NCI-H748 (cell line): ENCODE measurements at regions not wholly inside any gene's neighbourhood (a gene's known extent, or its start where the extent isn't known, plus 50 kb on each side); places are given as distances from the start of the nearest gene placed in this dataset.
"Not testable (repeated sequence)": the region's sequence is repeated elsewhere in the genome, so short reads cannot be mapped to it uniquely, and the experiment has no call there.

Experiments
- DNase-seq: peaks from one replicate; lab custom pipeline; 2025; ENCODE audit not compliant: unreplicated experiment; lab: John Stamatoyannopoulos, UW

DNA sequence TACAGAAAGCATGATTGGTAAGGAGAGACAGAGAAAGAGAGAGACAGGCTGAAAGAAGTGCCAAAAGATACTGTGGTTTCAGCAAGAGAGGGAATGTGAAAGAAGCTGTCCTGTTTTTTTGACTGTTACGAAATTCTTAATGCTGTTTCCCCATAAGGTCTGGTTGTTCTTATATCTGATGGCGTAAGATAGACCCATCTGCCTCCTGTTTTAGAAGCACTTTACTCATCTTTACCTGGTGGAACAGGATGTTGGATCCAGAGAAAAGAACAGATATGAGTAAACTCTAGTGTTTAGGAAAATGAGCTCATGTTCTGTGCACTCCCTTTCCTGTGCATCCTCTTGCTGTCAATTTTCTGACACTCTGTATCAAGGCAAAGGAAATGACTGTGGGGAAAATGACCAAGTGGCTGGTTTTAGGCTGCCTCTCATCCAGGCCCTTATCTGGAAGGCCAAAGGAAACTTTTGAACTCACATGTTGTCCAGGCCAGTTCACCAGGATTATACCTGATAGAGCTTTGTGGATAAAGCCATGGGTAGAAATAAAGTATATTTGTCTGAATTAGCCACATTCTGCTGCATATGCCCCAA is 311.7 kb upstream of the HTR2C start:
- DNase-seq = no peak

DNA sequence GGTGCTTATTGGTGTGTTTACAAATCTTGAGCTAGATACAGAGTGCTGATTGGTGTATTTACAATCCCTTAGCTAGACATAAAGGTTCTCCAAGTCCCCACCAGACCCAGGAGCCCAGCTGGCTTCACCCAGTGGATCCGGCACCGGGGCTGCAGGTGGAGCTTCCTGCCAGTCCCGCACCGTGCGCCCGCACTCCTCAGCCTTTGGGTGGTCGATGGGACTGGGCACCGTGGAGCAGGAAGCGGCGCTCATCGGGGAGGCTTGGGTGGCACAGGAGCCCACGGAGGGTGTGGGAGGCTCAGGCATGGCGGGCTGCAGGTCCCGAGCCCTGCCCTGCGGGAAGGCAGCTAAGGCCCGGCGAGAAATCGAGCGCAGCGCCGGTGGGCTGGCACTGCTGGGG is 313.5 kb upstream of the HTR2C start:
- not testable (repeated sequence) for DNase-seq

DNA sequence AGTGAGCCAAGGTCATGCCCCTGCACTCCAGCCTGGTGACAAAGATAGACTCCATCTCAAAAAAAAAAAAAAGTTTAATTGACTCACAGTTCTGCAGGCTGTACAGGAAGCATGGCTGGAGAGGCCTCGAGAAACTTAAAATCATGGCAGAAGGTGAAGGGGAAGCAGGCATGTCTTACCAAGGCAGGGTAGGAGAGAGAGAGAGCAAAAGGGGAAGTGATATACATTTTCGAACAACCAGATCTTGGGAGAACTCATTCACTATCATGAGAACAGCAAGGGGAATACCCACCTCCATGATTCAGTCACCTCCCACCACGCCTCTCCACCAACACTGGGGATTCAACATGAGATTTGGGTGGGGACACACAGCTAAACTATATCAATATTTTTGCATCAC is 315.2 kb upstream of the HTR2C start:
- DNase-seq = no peak

DNA sequence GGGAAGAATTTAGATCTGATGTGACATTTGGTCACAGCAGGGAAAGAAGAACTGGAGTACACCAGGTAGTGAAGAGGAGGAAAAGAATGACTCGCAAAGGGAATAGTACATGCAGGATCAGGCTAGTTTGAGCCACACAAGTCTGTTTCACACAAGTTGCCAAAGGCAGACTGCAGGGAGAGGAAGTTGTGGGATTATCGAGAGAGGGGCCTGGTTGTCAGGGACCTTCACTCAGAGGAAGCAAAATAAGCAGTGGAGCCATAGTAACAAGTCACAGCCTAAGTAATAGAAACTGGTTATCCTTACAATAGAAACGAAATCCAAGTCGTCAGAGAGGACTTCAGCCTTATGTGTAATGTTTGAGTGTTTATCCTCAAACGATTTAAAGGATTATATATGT is 316.7 kb upstream of the HTR2C start:
- no peak for DNase-seq

DNA sequence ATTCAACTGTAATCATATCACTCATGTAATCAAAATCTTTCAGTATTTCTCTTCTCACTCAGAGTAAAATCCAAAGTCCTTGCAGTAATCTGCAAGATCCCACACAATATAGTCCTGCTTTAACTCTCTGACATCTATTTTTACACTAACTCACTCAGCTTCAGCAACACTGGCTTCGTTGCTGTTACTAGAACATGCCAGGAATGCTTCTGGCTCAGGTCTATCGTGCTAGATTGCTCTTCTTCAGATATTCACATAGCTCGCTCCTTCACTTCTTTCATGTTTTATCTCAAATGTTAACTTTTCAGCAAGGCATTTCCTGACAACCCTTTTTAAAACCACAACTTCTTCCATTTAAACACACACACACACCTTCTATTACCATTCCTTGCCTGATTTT is 331.7 kb upstream of the HTR2C start:
- DNase-seq = no peak

DNA sequence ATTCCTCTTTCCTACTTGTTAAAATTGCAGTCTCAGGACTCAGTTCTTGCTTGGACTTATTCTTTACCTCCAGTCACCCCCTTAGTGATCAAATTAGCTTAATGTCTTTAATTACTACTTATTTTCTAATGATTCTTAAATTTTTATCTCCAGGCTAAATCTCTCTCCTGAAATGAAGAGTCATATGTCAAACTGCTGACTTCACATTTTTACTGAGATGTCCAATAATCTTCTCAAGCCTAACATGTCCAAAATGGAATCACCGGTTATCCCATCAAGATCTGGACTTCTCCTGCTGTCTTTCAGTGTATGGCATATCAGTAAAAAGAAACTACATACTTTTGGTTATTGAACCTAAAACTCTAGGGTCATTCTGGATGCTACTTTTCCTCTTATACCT is 332.3 kb upstream of the HTR2C start:
- DNase-seq = no peak

- no peak for DNase-seq
Observed at GRCh38 chrX:114221445-114221844, 362.4 kb upstream of the HTR2C start.

- no peak for DNase-seq
Observed at GRCh38 chrX:114210879-114211278, 373.0 kb upstream of the HTR2C start.

GRCh38 chrX:114201622-114202021 is 382.3 kb upstream of the HTR2C start:
- no peak for DNase-seq

GRCh38 chrX:114181195-114181594 is 402.7 kb upstream of the HTR2C start:
- no peak for DNase-seq

- DNase-seq = no peak
Observed at GRCh38 chrX:114178126-114178525, 405.8 kb upstream of the HTR2C start.

DNA sequence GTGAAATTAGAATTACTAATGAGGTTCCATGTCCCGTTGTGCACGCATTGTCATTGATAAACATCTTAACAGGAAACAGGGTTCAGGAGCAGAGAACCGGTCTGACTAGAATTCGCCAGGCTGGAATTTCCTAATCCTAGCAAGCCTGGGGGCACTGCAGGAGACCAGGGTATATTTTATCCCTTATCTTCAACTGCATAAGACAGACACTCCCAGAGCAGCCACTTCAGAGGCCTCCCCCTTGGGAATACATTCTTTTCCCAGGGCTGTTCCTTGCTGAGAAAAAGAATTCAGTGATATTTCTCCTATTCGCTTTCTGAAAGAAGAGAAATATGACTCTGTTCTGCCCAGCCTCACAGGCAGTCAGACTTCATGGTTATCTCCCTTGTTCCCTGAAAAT is 416.6 kb upstream of the HTR2C start:
- not testable (repeated sequence) for DNase-seq

GRCh38 chrX:114166601-114167000 is 417.3 kb upstream of the HTR2C start:
- no peak for DNase-seq

GRCh38 chrX:114165537-114165936 is 418.3 kb upstream of the HTR2C start:
- no peak for DNase-seq

- no peak for DNase-seq
Observed at GRCh38 chrX:114162068-114162735, 421.7 kb upstream of the HTR2C start.

- no peak for DNase-seq
Observed at GRCh38 chrX:114152801-114153200, 431.1 kb upstream of the HTR2C start.

DNA sequence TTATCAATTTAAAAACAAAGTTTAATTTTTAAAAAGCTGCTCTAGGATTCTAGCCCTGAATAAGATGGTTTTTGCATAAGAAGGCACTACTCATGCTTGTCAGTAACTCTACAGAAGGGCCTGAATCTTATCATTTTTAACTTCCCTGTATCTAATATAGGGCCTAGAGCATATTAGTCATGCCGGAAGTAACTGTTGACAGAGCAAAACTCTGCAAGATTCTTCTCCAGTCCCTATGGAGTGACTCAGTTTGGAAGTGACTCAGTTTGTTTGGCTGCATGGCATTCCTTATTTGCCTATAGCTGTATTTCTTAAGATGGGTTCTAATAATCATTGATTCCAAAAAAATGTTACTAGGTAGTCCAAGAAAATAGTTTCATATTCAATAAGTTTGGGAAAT is 431.8 kb upstream of the HTR2C start:
- no peak for DNase-seq

DNA sequence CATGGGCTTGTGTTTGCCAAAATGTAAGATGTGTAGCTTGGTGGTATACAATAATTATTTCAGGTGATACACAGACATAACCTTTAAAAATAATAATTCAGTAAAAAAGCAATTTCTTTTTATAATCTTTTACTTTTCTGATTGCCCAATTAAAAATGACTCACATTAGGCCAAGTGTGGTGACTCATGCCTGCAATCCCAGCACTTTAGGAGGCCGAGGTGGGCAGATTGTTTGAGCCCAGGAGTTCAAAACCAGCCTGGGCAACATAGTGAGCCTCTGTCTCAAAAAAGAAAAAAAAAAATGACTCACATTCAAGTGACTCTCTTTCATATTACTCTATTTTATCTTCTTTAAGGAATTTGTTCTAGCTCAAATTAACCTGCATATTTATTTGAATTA is 449.4 kb upstream of the HTR2C start:
- no peak for DNase-seq

GRCh38 chrX:114127411-114128025 is 456.4 kb upstream of the HTR2C start:
- DNase-seq = no peak

- DNase-seq = no peak
Observed at GRCh38 chrX:114127005-114127404, 456.9 kb upstream of the HTR2C start.

DNA sequence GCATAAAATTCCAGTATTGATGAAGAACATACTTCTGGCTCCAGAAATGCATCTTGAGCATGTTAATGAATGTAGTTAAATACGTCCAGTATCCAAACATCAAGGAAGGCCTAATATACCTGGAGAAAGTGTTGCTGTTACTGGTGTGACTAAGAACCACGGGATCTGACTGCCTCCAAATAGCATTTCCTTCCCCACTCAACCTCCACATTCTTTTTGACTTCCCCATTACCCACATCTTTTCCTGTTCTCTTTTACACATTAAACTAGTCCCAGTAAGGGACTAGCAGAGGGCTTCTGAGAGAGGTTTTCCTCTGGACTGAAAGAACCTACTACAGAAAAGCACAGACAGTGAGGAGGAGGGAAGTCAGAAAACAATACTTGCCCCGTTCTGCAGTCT is 482.8 kb upstream of the HTR2C start:
- no peak for DNase-seq

DNA sequence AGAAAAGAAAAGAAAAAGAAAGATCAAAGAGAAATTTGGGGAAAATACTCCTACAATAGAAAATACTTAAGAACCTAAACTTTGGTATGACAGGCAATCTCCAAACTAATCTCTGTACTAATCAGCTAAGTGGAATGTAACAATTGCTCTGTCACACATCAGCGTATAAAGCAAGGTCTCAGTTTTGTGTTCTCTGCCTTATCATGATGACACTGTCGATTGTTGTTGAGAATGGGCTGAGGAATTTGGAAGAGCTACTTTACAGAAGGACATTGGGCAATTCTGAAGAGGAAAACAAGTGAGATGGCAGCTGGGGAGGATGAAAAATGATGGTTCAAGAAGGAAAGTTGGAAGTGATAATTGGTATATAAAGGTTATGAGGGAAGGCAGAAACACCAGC is 486.0 kb upstream of the HTR2C start:
- no peak for DNase-seq

DNA sequence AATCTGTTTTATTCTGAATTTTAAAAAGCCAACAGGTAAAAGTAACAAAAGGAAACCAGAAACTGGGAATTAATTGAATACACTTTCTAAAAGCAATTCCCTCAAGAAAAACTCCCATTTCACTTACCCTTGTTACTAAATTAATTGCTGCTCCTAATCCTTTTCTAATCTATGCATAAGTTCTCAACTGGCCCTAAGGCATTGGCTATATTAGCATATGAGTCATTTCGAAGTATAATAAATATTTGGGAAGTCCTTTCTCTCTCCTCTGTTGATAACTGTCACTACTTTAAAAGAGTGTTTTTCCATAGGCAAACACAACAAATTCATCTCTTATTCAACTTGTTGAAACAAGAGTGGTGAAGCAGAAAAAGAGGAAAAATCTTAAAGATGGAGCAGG is 486.5 kb upstream of the HTR2C start:
- no peak for DNase-seq
